Liver (tissue), 3 donors: ENCODE measurements at regions not wholly inside any gene's neighbourhood (a gene's known extent, or its start where the extent isn't known, plus 50 kb on each side); places are given as distances from the start of the nearest gene placed in this dataset.

ENCODE experiments used
- GABPA ChIP-seq, 2 donors: IDR thresholded peaks in 1 of 2; conservative IDR thresholded peaks in 1 of 2; 2 replicates each; pipeline ENCODE4 v1.6.1; 2016; ENCODE audit warnings: antibody characterized with exemption in 2 of 2, mild to moderate bottlenecking in 1 of 2, moderate library complexity in 1 of 2
- JUND ChIP-seq, 2 donors: IDR thresholded peaks; 2 replicates each; pipeline ENCODE4 v1.6.1; 2016; ENCODE audit warnings: antibody characterized with exemption in 2 of 2
- MAX ChIP-seq: IDR thresholded peaks from 2 replicates; pipeline ENCODE4 v1.6.1; 2016; ENCODE audit warnings: antibody characterized with exemption
- RAD21 ChIP-seq, 2 donors: IDR thresholded peaks; 2 replicates each; pipeline ENCODE4 v1.6.1; 2016; ENCODE audit warnings: antibody characterized with exemption in 2 of 2, mild to moderate bottlenecking in 2 of 2
- SP1 ChIP-seq: IDR thresholded peaks from 2 replicates; pipeline ENCODE4 v1.6.1; 2018; ENCODE audit warnings: antibody characterized with exemption, mild to moderate bottlenecking
- YY1 ChIP-seq: IDR thresholded peaks from 2 replicates; pipeline ENCODE4 v1.6.1; 2016; ENCODE audit warnings: antibody characterized with exemption, mild to moderate bottlenecking
- TF ChIP-seq, protein P1 (sequence below): fragments of 150-350 bp; IDR thresholded peaks from 2 replicates; pipeline ENCODE4 v1.5.1; 2017; ENCODE audit warnings: improper control_type of control experiment, low read depth, low read length; ENCODE audit not compliant: missing input control
- TF ChIP-seq, protein P2 (sequence below): IDR thresholded peaks from 2 replicates; pipeline ENCODE4 v1.6.1; 2016; ENCODE audit warnings: antibody characterized with exemption
- TF ChIP-seq, protein P3 (sequence below): IDR thresholded peaks from 2 replicates; pipeline ENCODE4 v1.6.1; 2016; ENCODE audit warnings: antibody characterized with exemption, mild to moderate bottlenecking
- donor health status: healthy.
- donor health status: healthy.

DNA sequence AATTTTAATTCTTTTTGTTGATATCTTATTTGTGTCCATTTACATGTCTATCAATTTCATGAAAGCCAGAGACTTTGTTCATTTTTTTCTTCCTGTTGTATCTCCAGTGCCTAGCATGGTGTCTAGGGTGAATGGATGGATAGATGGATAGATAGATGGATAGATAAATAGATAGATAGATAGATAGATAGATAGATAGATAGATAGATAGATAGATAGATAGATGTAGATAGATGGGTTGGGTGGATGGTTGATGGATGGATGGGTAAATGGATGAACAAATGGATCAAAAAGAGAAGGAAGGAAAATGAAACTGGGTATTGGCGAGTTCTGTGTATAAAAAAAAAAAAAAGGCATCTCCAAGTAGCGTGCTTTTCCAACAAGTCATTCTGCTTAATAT lies 120.5 kb downstream of the FAM124B start:
- TF ChIP-seq, protein P1, sequence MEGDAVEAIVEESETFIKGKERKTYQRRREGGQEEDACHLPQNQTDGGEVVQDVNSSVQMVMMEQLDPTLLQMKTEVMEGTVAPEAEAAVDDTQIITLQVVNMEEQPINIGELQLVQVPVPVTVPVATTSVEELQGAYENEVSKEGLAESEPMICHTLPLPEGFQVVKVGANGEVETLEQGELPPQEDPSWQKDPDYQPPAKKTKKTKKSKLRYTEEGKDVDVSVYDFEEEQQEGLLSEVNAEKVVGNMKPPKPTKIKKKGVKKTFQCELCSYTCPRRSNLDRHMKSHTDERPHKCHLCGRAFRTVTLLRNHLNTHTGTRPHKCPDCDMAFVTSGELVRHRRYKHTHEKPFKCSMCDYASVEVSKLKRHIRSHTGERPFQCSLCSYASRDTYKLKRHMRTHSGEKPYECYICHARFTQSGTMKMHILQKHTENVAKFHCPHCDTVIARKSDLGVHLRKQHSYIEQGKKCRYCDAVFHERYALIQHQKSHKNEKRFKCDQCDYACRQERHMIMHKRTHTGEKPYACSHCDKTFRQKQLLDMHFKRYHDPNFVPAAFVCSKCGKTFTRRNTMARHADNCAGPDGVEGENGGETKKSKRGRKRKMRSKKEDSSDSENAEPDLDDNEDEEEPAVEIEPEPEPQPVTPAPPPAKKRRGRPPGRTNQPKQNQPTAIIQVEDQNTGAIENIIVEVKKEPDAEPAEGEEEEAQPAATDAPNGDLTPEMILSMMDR = no peak
- TF ChIP-seq MAX (no peak), JUND (IDR thresholded peaks at IDR 0.05) (no peak), RAD21 (IDR thresholded peaks at IDR 0.05) (no peak), SP1 (no peak), GABPA (IDR thresholded peaks at IDR 0.05 in 1 of 2, conservative IDR thresholded peaks at IDR 0.05 in 1 of 2) (no peak), YY1 (no peak)
- TF ChIP-seq, protein P2, sequence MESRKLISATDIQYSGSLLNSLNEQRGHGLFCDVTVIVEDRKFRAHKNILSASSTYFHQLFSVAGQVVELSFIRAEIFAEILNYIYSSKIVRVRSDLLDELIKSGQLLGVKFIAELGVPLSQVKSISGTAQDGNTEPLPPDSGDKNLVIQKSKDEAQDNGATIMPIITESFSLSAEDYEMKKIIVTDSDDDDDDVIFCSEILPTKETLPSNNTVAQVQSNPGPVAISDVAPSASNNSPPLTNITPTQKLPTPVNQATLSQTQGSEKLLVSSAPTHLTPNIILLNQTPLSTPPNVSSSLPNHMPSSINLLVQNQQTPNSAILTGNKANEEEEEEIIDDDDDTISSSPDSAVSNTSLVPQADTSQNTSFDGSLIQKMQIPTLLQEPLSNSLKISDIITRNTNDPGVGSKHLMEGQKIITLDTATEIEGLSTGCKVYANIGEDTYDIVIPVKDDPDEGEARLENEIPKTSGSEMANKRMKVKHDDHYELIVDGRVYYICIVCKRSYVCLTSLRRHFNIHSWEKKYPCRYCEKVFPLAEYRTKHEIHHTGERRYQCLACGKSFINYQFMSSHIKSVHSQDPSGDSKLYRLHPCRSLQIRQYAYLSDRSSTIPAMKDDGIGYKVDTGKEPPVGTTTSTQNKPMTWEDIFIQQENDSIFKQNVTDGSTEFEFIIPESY = no peak
- TF ChIP-seq, protein P3, sequence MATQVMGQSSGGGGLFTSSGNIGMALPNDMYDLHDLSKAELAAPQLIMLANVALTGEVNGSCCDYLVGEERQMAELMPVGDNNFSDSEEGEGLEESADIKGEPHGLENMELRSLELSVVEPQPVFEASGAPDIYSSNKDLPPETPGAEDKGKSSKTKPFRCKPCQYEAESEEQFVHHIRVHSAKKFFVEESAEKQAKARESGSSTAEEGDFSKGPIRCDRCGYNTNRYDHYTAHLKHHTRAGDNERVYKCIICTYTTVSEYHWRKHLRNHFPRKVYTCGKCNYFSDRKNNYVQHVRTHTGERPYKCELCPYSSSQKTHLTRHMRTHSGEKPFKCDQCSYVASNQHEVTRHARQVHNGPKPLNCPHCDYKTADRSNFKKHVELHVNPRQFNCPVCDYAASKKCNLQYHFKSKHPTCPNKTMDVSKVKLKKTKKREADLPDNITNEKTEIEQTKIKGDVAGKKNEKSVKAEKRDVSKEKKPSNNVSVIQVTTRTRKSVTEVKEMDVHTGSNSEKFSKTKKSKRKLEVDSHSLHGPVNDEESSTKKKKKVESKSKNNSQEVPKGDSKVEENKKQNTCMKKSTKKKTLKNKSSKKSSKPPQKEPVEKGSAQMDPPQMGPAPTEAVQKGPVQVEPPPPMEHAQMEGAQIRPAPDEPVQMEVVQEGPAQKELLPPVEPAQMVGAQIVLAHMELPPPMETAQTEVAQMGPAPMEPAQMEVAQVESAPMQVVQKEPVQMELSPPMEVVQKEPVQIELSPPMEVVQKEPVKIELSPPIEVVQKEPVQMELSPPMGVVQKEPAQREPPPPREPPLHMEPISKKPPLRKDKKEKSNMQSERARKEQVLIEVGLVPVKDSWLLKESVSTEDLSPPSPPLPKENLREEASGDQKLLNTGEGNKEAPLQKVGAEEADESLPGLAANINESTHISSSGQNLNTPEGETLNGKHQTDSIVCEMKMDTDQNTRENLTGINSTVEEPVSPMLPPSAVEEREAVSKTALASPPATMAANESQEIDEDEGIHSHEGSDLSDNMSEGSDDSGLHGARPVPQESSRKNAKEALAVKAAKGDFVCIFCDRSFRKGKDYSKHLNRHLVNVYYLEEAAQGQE = no peak
